ENCODE measurements at regions not wholly inside any gene's neighbourhood (a gene's known extent, or its start where the extent isn't known, plus 50 kb on each side); places are given as distances from the start of the nearest gene placed in this dataset.
"Not testable (repeated sequence)": the region's sequence is repeated elsewhere in the genome, so short reads cannot be mapped to it uniquely, and the experiment has no call there.

DNA sequence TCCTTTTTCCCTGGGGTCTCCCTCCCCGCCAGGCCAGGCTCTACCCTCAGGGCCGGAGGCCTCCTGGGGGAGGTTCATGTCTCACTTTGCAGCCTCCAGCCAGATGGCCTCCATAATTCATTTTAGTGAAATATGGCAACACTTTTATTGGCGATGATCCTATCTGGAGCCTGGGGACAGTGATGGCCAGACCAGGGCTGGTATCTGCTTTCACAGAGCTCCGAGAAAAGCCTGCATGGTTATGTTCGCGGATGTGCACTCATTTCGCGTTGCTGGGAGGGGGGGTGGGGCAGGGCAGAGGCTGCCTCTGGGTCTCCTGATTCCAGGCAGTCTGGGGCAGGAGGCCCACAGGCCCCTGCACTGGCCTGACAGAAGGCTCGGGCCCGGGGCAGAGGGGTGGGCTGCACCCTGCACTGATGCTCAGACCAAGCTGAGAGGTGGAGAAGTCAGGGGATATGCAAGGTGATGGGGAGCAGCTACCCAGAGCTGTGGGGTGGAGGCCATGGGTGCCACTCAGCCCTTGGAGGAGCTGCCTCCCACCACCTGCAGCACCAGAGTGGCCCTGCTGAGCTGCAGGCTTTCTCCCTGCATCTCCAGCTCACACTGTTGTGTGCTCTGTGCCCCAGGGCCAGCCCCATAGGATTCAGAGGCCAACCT lies 85.3 kb upstream of the RET start:
- no TSS peak for BruUV-seq (replicated peaks)
- Histone ChIP-seq H3K27me3 (ENCODE audit: insufficient read depth, low read depth) (no peaks in the 10 kb centered on the region), H3K4me2 (no peak overlapping the region), H3K27ac (no peak overlapping the region), H3F3A (ENCODE audit: insufficient read depth, low read depth) (no peaks in the 10 kb centered on the region), H3K4me3 (no peak overlapping the region), H3K9me2 (ENCODE audit: insufficient read depth) (no peaks in the 10 kb centered on the region), H3K79me2 (ENCODE audit: low read depth) (no peaks in the 10 kb centered on the region), H4K20me1 (ENCODE audit: insufficient read depth) (no peaks in the 10 kb centered on the region), H2AFZ (no peak overlapping the region), H3K9me3 (ENCODE audit: insufficient read depth, low read depth) (no peaks in the 10 kb centered on the region), H3K36me3 (ENCODE audit: low read depth) (no peaks in the 10 kb centered on the region), H3K4me1 (replicated peaks; ENCODE audit: insufficient read depth) (no peaks in the 10 kb centered on the region)
- ChIA-PET CTCF (no interaction called here), POLR2A (ENCODE audit: unreplicated experiment) (no interaction called here)
- no peak for TF ChIP-seq EZH2 (IDR thresholded peaks at IDR 0.05; ENCODE audit: low read depth)
- TF ChIP-seq, protein P1, sequence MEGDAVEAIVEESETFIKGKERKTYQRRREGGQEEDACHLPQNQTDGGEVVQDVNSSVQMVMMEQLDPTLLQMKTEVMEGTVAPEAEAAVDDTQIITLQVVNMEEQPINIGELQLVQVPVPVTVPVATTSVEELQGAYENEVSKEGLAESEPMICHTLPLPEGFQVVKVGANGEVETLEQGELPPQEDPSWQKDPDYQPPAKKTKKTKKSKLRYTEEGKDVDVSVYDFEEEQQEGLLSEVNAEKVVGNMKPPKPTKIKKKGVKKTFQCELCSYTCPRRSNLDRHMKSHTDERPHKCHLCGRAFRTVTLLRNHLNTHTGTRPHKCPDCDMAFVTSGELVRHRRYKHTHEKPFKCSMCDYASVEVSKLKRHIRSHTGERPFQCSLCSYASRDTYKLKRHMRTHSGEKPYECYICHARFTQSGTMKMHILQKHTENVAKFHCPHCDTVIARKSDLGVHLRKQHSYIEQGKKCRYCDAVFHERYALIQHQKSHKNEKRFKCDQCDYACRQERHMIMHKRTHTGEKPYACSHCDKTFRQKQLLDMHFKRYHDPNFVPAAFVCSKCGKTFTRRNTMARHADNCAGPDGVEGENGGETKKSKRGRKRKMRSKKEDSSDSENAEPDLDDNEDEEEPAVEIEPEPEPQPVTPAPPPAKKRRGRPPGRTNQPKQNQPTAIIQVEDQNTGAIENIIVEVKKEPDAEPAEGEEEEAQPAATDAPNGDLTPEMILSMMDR (conservative IDR thresholded peaks at IDR 0.05): no peak
- DNase-seq: no peak
- intact Hi-C loops (cut with micrococcal nuclease; ENCODE audit: unreplicated experiment): no loop called here

DNA sequence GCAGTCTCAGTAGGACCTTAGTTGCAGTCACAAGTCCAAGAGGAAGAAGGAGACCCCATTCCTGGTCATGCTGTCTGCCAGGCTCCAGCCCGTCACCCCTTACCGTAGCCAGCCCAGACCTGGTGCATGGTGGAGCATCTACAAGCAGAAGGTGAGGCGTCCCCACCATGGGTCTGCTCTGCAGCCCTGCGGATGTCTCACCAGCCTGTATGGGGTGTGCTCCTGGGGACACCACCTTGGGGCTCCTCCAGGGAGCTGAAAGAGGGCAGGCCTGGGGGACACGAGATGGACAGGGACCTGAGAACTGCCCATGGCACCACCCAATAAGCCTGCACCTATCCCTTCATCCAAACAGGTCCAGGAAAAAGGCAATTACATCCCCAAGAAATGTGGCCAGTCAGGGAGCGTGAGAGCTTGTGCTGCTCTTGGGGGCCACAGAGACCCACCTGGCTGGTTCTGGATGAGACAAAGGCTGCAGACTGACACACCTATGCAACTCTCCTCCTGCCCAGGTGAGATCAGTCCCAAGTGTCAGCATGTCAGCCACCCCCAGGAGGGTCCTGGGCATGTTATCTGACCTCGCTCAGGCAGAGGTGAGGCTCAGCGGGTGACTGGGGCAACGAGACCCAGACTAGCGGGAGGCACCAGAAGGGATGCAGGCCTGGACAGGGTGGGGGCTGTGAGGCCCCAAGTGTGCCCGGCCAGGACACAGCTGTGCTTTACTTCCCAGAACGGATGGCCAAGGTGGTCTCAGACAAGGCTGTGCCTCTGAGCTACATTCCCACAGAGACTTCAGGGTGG lies 84.5 kb upstream of the RET start:
- CTCF ChIA-PET: no interaction called here
- Histone ChIP-seq H3K79me2 (ENCODE audit: low read depth) (no peaks in the 10 kb centered on the region), H3F3A (ENCODE audit: insufficient read depth, low read depth) (no peaks in the 10 kb centered on the region), H3K27ac (no peak overlapping the region), H2AFZ (no peak overlapping the region), H3K4me1 (replicated peaks; ENCODE audit: insufficient read depth) (no peaks in the 10 kb centered on the region), H3K9me2 (ENCODE audit: insufficient read depth) (no peaks in the 10 kb centered on the region), H3K36me3 (ENCODE audit: low read depth) (no peaks in the 10 kb centered on the region), H3K9me3 (ENCODE audit: insufficient read depth, low read depth) (no peaks in the 10 kb centered on the region), H3K27me3 (ENCODE audit: insufficient read depth, low read depth) (no peaks in the 10 kb centered on the region), H3K4me2 (no peak overlapping the region), H3K4me3 (no peak overlapping the region), H4K20me1 (ENCODE audit: insufficient read depth) (no peaks in the 10 kb centered on the region)
- no peak for DNase-seq
- BruUV-seq (replicated peaks): no TSS peak
- intact Hi-C loops (cut with micrococcal nuclease; ENCODE audit: unreplicated experiment): no loop called here
- POLR2A ChIA-PET (ENCODE audit: unreplicated experiment): no interaction called here
- TF ChIP-seq EZH2 (IDR thresholded peaks at IDR 0.05; ENCODE audit: low read depth): no peak
- TF ChIP-seq, protein P1 (conservative IDR thresholded peaks at IDR 0.05): no peak

DNA sequence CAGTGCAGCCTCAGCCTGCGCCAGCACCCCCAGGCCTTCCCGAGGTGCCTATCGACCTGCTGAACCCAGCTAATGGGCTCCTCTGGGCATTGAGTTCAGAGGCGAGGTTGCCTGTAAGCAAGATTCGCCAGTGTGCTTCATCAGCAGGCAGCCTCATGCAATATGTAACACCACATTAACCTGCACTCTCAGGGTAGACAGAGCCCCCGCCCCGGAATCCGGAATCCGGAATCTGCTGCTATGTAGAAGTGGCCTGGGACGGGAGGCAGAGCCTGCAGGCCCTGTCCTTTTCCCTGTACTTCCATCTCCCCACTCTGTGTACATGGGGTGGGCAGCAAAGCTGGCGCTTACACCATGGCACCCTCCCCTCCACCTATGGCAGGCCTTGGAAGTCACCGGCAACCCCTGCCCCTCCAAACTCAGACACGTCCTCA lies 83.9 kb upstream of the RET start:
- no peak overlapping the region for H3K4me3 ChIP-seq
- no peaks in the 10 kb centered on the region for H3K79me2 ChIP-seq (ENCODE audit: low read depth)
- no peak overlapping the region for H3K4me2 ChIP-seq
- H3K36me3 ChIP-seq (ENCODE audit: low read depth): no peaks in the 10 kb centered on the region
- POLR2A ChIA-PET (ENCODE audit: unreplicated experiment): no interaction called here
- no peak overlapping the region for H2AFZ ChIP-seq
- H3K9me3 ChIP-seq (ENCODE audit: insufficient read depth, low read depth): no peaks in the 10 kb centered on the region
- H4K20me1 ChIP-seq (ENCODE audit: insufficient read depth): no peaks in the 10 kb centered on the region
- no peaks in the 10 kb centered on the region for H3K9me2 ChIP-seq (ENCODE audit: insufficient read depth)
- DNase-seq: no peak
- H3K27ac ChIP-seq: no peak overlapping the region
- no peak for TF ChIP-seq EZH2 (IDR thresholded peaks at IDR 0.05; ENCODE audit: low read depth)
- H3K27me3 ChIP-seq (ENCODE audit: insufficient read depth, low read depth): no peaks in the 10 kb centered on the region
- no peaks in the 10 kb centered on the region for H3F3A ChIP-seq (ENCODE audit: insufficient read depth, low read depth)
- no peaks in the 10 kb centered on the region for H3K4me1 ChIP-seq (replicated peaks; ENCODE audit: insufficient read depth)
- BruUV-seq (replicated peaks): no TSS peak
- CTCF ChIA-PET: no interaction called here
- intact Hi-C loops (cut with micrococcal nuclease; ENCODE audit: unreplicated experiment): no loop called here

DNA sequence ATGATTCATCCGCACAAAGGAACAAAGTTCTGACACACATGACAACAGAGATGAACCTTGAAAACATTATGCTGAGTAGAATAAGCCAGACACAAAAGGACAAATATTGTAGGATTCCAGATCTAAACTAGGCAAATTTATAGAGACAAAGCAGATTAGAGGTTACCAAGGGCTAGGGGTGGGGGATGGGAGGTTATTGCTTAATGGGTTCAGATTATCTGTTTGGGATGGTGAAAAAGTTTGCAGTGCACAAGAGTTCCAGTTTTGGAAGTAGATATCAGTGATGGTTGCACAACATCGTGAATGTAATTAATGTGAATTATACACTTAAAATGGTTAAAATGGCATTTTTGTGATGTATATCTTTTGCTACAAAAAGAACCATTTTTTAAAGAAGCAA lies 82.0 kb upstream of the RET start:
- H3K9me3 ChIP-seq (ENCODE audit: insufficient read depth, low read depth); H3K4me1 ChIP-seq (replicated peaks; ENCODE audit: insufficient read depth); H3F3A ChIP-seq (ENCODE audit: insufficient read depth, low read depth); H4K20me1 ChIP-seq (ENCODE audit: insufficient read depth); H2AFZ ChIP-seq; intact Hi-C loops (cut with micrococcal nuclease; ENCODE audit: unreplicated experiment); H3K79me2 ChIP-seq (ENCODE audit: low read depth); DNase-seq; POLR2A ChIA-PET (ENCODE audit: unreplicated experiment); H3K4me2 ChIP-seq; H3K4me3 ChIP-seq; H3K9me2 ChIP-seq (ENCODE audit: insufficient read depth); H3K36me3 ChIP-seq (ENCODE audit: low read depth); CTCF ChIA-PET; BruUV-seq (replicated peaks); H3K27me3 ChIP-seq (ENCODE audit: insufficient read depth, low read depth); H3K27ac ChIP-seq: not testable (repeated sequence)

All from PC-9 (cell line).